SIG-M5 treated with dmso at 0.1 percent for 504 hours (cell line): ENCODE measurements at regions not wholly inside any gene's neighbourhood (a gene's known extent, or its start where the extent isn't known, plus 50 kb on each side); places are given as distances from the start of the nearest gene placed in this dataset.
A peak's percentile ranks its signal among the peaks of the same experiment; 100 is the strongest.
"Not testable (repeated sequence)": the region's sequence is repeated elsewhere in the genome, so short reads cannot be mapped to it uniquely, and the experiment has no call there.

Source experiments
- DNase-seq: peaks from one replicate; lab custom pipeline; 2025; ENCODE audit not compliant: unreplicated experiment; lab: John Stamatoyannopoulos, UW

DNA sequence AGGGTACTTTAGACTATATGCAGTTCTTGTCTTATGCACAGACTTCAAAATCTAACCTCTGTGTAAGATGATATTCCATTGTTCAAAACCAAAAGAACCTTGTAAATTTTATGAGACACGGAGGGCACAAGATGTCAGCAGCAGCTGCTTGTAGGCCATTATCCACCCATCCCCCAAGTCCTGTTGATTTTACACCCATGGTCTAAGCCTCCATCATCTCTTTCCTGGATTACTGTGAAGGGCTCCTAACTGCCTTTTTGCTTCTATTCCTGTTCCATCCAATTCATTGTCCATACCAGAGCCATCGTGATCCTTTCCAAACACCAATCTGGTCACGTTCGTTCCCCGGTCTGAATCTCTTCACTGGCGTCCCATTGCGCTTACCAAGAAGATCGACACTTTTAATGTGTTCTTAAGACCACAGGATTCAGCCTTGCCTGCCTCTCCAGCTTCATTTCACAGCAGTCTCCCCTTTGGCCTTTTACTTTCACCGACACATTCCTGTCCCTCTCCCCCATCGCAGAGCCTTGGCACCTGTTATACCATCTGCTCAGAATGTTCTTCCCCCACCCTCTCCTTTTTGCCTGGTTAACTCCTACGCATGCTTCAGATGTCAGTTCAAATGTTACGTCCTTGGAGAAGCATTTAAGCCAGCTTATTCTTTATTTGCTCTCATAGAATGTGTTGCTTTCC is 107.3 kb upstream of the POU3F1 start:
- no peak for DNase-seq

GRCh38 chr1:38153066-38153777 is 106.6 kb upstream of the POU3F1 start:
- DNase-seq: no peak

- no peak for DNase-seq
Observed at GRCh38 chr1:38152351-38153065, 105.9 kb upstream of the POU3F1 start.

GRCh38 chr1:38151399-38151798 is 104.8 kb upstream of the POU3F1 start:
- no peak for DNase-seq

DNA sequence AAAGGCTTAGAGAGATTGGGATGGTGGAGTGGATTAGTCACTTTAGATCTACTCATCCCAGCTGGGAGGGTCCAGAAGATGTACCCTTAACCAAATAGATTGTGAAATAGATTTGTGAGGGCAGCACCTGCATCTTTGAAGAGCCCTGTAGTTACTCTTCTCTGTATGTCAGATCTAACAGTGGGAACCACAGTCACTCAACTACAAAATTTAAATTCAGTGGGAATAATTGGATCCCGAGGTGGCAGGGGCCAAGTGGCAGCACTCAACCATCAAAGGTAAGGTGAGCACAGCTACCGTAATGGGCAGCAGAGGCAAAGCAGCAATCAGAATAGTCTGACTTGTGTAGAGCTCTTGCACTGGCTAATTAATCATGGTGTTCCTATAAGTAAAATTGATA is 99.5 kb upstream of the POU3F1 start:
- not testable (repeated sequence) for DNase-seq

DNA sequence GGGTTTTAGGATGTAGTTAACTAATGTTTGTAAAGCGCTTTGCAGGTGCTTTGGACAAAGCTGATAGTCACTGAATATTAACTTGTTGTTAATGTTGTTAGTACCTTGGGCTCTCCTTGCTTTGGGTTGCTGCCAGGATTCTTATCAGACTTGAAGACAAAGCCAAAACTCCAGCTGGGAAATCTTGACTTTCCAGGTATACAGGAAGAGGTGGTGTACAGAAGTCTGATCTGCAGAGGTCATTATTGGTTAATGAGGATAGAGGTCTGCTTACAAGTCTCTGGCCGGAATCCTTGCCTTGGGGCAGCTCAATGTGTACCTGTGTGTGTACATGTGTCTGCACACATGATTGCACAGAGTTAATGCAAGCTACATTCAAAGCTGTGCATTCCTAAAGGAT is 96.0 kb upstream of the POU3F1 start:
- DNase-seq: no peak

- DNase-seq: no peak
Observed at GRCh38 chr1:38141483-38141882, 94.9 kb upstream of the POU3F1 start.

DNA sequence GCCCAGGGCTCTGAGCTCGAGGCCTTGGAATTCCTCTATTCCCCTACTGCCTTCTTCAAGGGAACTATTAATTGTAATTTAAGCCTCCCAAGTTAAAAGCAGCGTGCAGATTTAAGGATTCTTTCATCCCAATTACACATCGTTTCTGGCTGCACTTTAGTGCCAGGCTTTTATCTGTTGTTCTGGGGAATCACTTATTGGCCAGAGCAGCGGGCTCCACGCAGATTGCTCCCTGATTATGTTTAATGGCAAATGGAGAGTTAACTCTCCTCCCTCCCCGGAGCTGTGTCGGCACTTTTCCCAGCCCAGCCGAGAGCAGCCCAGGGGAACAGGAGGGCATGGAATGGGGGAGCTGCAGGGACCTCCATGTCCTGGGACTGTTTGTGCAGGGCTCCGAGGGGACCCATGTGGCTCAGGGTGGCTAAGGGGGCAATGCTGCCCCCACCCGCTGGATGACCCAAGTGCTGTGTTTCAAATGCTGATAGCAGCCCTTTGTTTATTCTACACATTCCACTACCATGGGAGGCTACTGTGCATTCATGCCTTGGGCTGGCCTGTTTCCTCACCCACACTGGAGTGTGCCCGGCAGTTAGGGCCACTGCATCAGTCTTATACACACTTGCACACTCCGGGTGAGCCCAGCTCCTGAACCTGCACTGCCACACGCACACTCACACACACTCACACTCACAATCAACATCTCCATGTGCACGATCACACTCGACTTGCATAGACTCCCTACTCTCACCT is 93.3 kb upstream of the POU3F1 start:
- DNase-seq: no peak

GRCh38 chr1:38138498-38139233 is 92.1 kb upstream of the POU3F1 start:
- peak; percentile 27 for DNase-seq

DNA sequence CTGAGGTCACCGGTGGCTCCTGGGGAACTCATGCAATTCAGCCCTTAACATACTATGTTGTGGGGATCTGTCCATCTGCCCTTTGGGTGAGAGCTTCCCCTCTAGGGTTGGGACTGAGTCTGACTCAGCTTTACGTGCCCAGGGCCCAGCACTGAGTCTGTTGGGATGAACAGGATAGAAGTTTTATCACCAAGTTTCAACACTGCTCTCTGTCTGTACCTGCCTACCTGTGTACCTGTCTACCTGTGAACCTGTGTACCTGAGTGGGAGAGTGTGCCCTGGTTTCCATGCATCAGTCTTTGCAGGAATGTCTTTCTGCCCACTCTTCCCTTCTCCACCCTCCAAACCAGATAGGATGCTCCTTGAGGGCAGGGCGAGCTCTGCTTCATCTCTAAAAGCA is 90.6 kb upstream of the POU3F1 start:
- no peak for DNase-seq

- DNase-seq: no peak
Observed at GRCh38 chr1:38135625-38136414, 89.2 kb upstream of the POU3F1 start.

- no peak for DNase-seq
Observed at GRCh38 chr1:38134294-38134755, 87.7 kb upstream of the POU3F1 start.

GRCh38 chr1:38133756-38134155 is 87.2 kb upstream of the POU3F1 start:
- DNase-seq: no peak

GRCh38 chr1:38133304-38133703 is 86.7 kb upstream of the POU3F1 start:
- no peak for DNase-seq

DNA sequence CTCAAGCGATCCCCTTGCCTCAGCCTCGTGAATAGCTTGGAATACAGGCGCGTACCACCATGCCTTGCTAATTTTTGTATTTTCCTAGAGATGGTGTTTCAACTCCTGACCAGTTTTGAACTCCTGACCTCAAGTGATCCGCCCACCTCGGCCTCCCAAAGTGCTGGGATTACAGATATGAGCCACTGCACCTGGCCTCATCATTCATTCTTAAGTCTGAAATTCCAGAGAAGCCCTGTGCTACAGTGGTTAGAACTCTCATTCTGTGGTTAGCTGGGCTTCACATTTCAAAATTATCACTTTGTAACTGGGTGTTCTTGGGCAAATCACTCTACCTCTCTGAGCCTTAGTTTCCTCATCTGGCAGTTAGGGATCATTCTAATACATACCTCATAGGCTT is 86.1 kb upstream of the POU3F1 start:
- no peak for DNase-seq

DNA sequence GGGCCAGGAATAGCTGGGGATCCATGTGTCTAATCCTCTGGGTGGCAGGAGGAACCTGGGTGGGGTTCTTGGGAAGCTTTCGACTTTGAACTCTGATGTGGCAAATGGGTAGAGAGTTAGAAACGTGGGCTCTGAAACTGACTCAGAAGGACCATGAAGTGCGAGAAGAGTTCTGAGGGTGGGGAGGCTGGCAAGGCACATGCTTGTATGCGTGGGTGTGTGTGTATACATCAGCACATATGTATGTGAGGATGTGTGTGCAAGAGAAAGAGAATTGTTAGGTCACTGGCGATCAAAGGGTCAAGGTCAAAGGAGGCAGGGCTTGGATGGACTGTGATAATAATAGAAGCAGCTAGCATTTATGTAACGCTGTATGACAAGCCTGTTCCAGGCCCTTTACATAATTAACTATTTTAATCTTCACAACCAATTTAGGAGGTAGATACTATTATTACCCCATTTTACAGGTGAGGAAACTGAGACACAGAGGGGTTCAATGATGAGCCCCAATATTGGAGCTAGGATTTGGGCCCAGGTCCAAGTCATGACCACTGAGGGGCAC is 84.5 kb upstream of the POU3F1 start:
- DNase-seq: no peak

DNA sequence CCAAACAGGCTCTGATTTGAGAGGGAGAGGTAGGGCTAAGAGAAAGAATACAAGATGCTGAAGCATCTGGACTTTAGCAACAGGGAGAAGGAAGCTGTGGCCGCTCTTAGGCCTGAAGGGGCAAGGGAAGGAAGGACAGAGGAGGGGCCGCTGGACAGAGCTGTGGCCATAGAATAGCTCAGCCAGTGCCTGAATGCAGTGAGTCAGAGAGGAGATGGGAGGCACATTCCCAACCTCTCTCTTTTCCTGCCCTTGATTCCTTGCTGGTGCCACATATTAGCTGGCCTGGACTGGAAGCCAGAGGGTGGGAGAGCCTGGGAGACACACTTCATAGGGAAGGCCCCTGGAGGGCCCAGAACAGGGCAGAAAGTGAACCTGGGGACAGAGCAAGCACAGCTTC is 83.4 kb upstream of the POU3F1 start:
- no peak for DNase-seq

GRCh38 chr1:38129473-38129872 is 82.9 kb upstream of the POU3F1 start:
- no peak for DNase-seq

GRCh38 chr1:38128926-38129453 is 82.4 kb upstream of the POU3F1 start:
- no peak for DNase-seq
